PC-9 (cell line): ENCODE measurements at regions not wholly inside any gene's neighbourhood (a gene's known extent, or its start where the extent isn't known, plus 50 kb on each side); places are given as distances from the start of the nearest gene placed in this dataset.

Experiments used
- CTCF ChIP-seq: fragments of 200-600 bp; sonication (generic); conservative IDR thresholded peaks from 2 replicates; pipeline ENCODE4 v1.6.1; 2017; ENCODE audit warnings: mixed run types, antibody characterized with exemption, mild to moderate bottlenecking, moderate library complexity
- EZH2 ChIP-seq: fragments of 200-600 bp; sonication (generic); IDR thresholded peaks from 2 replicates; pipeline ENCODE4 v1.8.0; 2017; ENCODE audit warnings: antibody characterized with exemption, low read depth

- TF ChIP-seq CTCF, result no peak
- no peak for TF ChIP-seq EZH2
Observed at GRCh38 chr15:52925130-52925529, 135.0 kb upstream of the ONECUT1 start.
